GM12875 (cell line): ENCODE measurements at regions not wholly inside any gene's neighbourhood (a gene's known extent, or its start where the extent isn't known, plus 50 kb on each side); places are given as distances from the start of the nearest gene placed in this dataset.

Source experiments
- H3K4me3 ChIP-seq: one replicate; pipeline ENCODE4 v1.5.1; 2011; ENCODE audit warnings: low read depth, low read length, control low read depth
- CTCF ChIP-seq: IDR thresholded peaks from 2 replicates; pipeline ENCODE4 v1.5.1; 2011; ENCODE audit warnings: low read depth, mild to moderate bottlenecking, control low read depth, inconsistent platforms, low read length, moderate library complexity, borderline replicate concordance; ENCODE audit not compliant: insufficient read depth

GRCh38 chr12:77406219-77406905 lies 341.0 kb upstream of the E2F7 start:
- H3K4me3 ChIP-seq, result no peak overlapping the region
- no peak for TF ChIP-seq CTCF

GRCh38 chr12:77402716-77403115 lies 337.3 kb upstream of the E2F7 start:
- H3K4me3 ChIP-seq, result no peak overlapping the region
- TF ChIP-seq CTCF, result no peak

GRCh38 chr12:77401770-77402081 lies 336.4 kb upstream of the E2F7 start:
- TF ChIP-seq CTCF, result no peak
- no peak overlapping the region for H3K4me3 ChIP-seq

GRCh38 chr12:77401064-77401769 lies 335.8 kb upstream of the E2F7 start:
- no peak overlapping the region for H3K4me3 ChIP-seq
- no peak for TF ChIP-seq CTCF

- TF ChIP-seq CTCF, result no peak
- no peak overlapping the region for H3K4me3 ChIP-seq
Observed at GRCh38 chr12:77392467-77393088, 327.2 kb upstream of the E2F7 start.

- no peak for TF ChIP-seq CTCF
Observed at GRCh38 chr12:77388445-77389265, 323.3 kb upstream of the E2F7 start.

More at GRCh38 chr12:77388445-77389265, 323.3 kb upstream of the E2F7 start:
- H3K4me3 ChIP-seq, result no peak overlapping the region
